GM06990 (cell line): ENCODE measurements at regions not wholly inside any gene's neighbourhood (a gene's known extent, or its start where the extent isn't known, plus 50 kb on each side); places are given as distances from the start of the nearest gene placed in this dataset.

Experiments
- DNase-seq: peaks from one replicate; pipeline ENCODE4 v3.0.0-alpha.2; 2011; ENCODE audit not compliant: insufficient read length; ENCODE audit errors: extremely low read depth
- H3K27me3 ChIP-seq: replicated peaks from 2 replicates; pipeline ENCODE4 v1.6.0; 2011; ENCODE audit warnings: low read length; ENCODE audit not compliant: control insufficient read depth, insufficient read depth
- H3K36me3 ChIP-seq: 2 replicates; pipeline ENCODE4 v1.5.1; 2011; ENCODE audit warnings: low read length; ENCODE audit not compliant: control insufficient read depth, insufficient read depth
- H3K4me3 ChIP-seq: replicated peaks from 2 replicates; pipeline ENCODE4 v1.5.1; 2011; ENCODE audit warnings: low read depth, mild to moderate bottlenecking, control low read depth, low read length
- TF ChIP-seq, protein P1 (sequence below): IDR thresholded peaks from 2 replicates; pipeline ENCODE4 v1.5.1; 2011; ENCODE audit warnings: low read length, control low read depth, mild to moderate bottlenecking, inconsistent platforms; ENCODE audit not compliant: insufficient read depth, poor library complexity, severe bottlenecking

- DNase-seq: no peak
- TF ChIP-seq, protein P1, sequence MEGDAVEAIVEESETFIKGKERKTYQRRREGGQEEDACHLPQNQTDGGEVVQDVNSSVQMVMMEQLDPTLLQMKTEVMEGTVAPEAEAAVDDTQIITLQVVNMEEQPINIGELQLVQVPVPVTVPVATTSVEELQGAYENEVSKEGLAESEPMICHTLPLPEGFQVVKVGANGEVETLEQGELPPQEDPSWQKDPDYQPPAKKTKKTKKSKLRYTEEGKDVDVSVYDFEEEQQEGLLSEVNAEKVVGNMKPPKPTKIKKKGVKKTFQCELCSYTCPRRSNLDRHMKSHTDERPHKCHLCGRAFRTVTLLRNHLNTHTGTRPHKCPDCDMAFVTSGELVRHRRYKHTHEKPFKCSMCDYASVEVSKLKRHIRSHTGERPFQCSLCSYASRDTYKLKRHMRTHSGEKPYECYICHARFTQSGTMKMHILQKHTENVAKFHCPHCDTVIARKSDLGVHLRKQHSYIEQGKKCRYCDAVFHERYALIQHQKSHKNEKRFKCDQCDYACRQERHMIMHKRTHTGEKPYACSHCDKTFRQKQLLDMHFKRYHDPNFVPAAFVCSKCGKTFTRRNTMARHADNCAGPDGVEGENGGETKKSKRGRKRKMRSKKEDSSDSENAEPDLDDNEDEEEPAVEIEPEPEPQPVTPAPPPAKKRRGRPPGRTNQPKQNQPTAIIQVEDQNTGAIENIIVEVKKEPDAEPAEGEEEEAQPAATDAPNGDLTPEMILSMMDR: no peak
- no peaks in the 10 kb centered on the region; the same call in 1 of the 2 replicates for H3K27me3 ChIP-seq
- H3K4me3 ChIP-seq: no peak overlapping the region
- H3K36me3 ChIP-seq: no peaks in the 10 kb centered on the region
Observed at GRCh38 chr2:128834207-128834879, 515.7 kb upstream of the HS6ST1 start.

- TF ChIP-seq, protein P1: no peak
- no peaks in the 10 kb centered on the region; the same call in 1 of the 2 replicates for H3K27me3 ChIP-seq
- no peak overlapping the region for H3K4me3 ChIP-seq
- no peaks in the 10 kb centered on the region for H3K36me3 ChIP-seq
- DNase-seq: no peak
Observed at GRCh38 chr2:128834880-128835252, 516.2 kb upstream of the HS6ST1 start.

- TF ChIP-seq, protein P1: no peak
- Histone ChIP-seq H3K4me3 (no peak overlapping the region), H3K27me3 (no peaks in the 10 kb centered on the region; the same call in 1 of the 2 replicates), H3K36me3 (no peaks in the 10 kb centered on the region)
- no peak for DNase-seq
Observed at GRCh38 chr2:128835342-128835855, 516.7 kb upstream of the HS6ST1 start.

GRCh38 chr2:128835974-128836373, 517.3 kb upstream of the HS6ST1 start:
- no peak for DNase-seq
- H3K4me3 ChIP-seq: no peak overlapping the region

GRCh38 chr2:128836559-128837100, 518.0 kb upstream of the HS6ST1 start:
- no peak for DNase-seq
- no peak overlapping the region for H3K4me3 ChIP-seq
- H3K36me3 ChIP-seq: no peaks in the 10 kb centered on the region
- TF ChIP-seq, protein P1: no peak
- H3K27me3 ChIP-seq: no peaks in the 10 kb centered on the region; the same call in 1 of the 2 replicates

More at GRCh38 chr2:128835974-128836373, 517.3 kb upstream of the HS6ST1 start:
- TF ChIP-seq, protein P1: no peak
- H3K27me3 ChIP-seq: no peaks in the 10 kb centered on the region; the same call in 1 of the 2 replicates
- no peaks in the 10 kb centered on the region for H3K36me3 ChIP-seq
